Natural killer cell (primary cell): ENCODE measurements at regions not wholly inside any gene's neighbourhood (a gene's known extent, or its start where the extent isn't known, plus 50 kb on each side); places are given as distances from the start of the nearest gene placed in this dataset.

Experiments used
- ATAC-seq, 3 donors: fragments of 150-1000 bp in 2 of 3; fragments of 200-7000 bp in 1 of 3; cut with Tn5 transposase; 1 replicate in 1 of 3; 2 replicates in 2 of 3; pipeline ENCODE4 v1.10.0; 2021; ENCODE audit warnings: mild to moderate bottlenecking in 2 of 3, moderate library complexity in 2 of 3
- DNase-seq, 2 donors: peaks; one replicate each; pipeline versions ENCODE4 v3.0.0 to v3.0.0-alpha.2; 2013 to 2021; ENCODE audit warnings: mixed read lengths in 1 of 2
- H3K27ac ChIP-seq: one replicate; pipeline ENCODE4 v1.5.1; 2013; ENCODE audit warnings: mild to moderate bottlenecking, low read length
- H3K27me3 ChIP-seq: one replicate; pipeline ENCODE4 v1.6.1; 2013; ENCODE audit warnings: low read length; ENCODE audit not compliant: control insufficient read depth, insufficient read depth
- H3K36me3 ChIP-seq: one replicate; pipeline ENCODE4 v1.6.1; 2013; ENCODE audit warnings: low read length; ENCODE audit not compliant: control insufficient read depth, insufficient read depth
- H3K4me1 ChIP-seq: one replicate; pipeline ENCODE4 v1.6.1; 2013; ENCODE audit warnings: low read length; ENCODE audit not compliant: control insufficient read depth, insufficient read depth
- H3K4me3 ChIP-seq: one replicate; pipeline ENCODE4 v1.5.1; 2013; ENCODE audit warnings: low read length
- H3K9me3 ChIP-seq: one replicate; pipeline ENCODE4 v1.6.1; 2013; ENCODE audit warnings: low read length; ENCODE audit not compliant: control insufficient read depth, insufficient read depth
- H3K27ac Mint-ChIP-seq, 2 donors: one replicate each; pipeline ENCODE4 v1.8.0; 2022; ENCODE audit warnings: mild to moderate bottlenecking in 2 of 2, mixed read lengths in 2 of 2, moderate library complexity in 1 of 2
- H3K27me3 Mint-ChIP-seq, 2 donors: one replicate each; pipeline ENCODE4 v1.8.0; 2022; ENCODE audit warnings: low read depth in 2 of 2, mixed read lengths in 2 of 2
- H3K36me3 Mint-ChIP-seq: one replicate; pipeline ENCODE4 v1.8.0; 2022; ENCODE audit warnings: mixed read lengths
- H3K4me1 Mint-ChIP-seq, 2 donors: one replicate each; pipeline ENCODE4 v1.8.0; 2022; ENCODE audit warnings: mixed read lengths in 2 of 2
- H3K4me3 Mint-ChIP-seq: one replicate; pipeline ENCODE4 v1.8.0; 2022; ENCODE audit warnings: mild to moderate bottlenecking, moderate library complexity, mixed read lengths
- H3K9me3 Mint-ChIP-seq, 2 donors: one replicate each; pipeline ENCODE4 v1.8.0; 2022; ENCODE audit warnings: mixed read lengths in 2 of 2
- WGBS: methylation state at CpG from one replicate; pipeline ENCODE4 v1.1.7; 2013; ENCODE audit warnings: missing lambda C conversion rate; ENCODE audit not compliant: insufficient coverage; 5-methylcytosine and 5-hydroxymethylcytosine counted together
- intact Hi-C: fragments of 100-400 bp; cut with micrococcal nuclease; formaldehyde crosslinking; loops from one replicate; pipeline ENCODE4 v1.14.2; 2022
- TF ChIP-seq, protein P1 (sequence below): fragments of 200-600 bp; IDR thresholded peaks from one replicate; pipeline ENCODE4 v1.8.0; 2022; ENCODE audit warnings: antibody characterized with exemption

GRCh38 chr18:9029131-9029530, 73.4 kb upstream of the NDUFV2 start:
- 97% methylated on average over 2 of the region's 2 CpGs for WGBS
- ATAC-seq (no peak), DNase-seq (no peak)
- no peak overlapping the region for H3K27ac ChIP-seq
- H3K4me3 ChIP-seq, result no peak overlapping the region
- H3K9me3 ChIP-seq, result no peaks in the 10 kb centered on the region
- Mint-ChIP-seq H3K9me3 (no peaks in the 10 kb centered on the region), H3K27ac (no peak overlapping the region), H3K27me3 (peaks cover 5 to 14% of the 10 kb centered on the region in 2 donors), H3K4me1 (no peaks in the 10 kb centered on the region), H3K36me3 (no peaks in the 10 kb centered on the region), H3K4me3 (no peak overlapping the region)
- H3K27me3 ChIP-seq, result peaks cover 3% of the 10 kb centered on the region
- intact Hi-C loops, result no loop called here
- H3K36me3 ChIP-seq, result no peaks in the 10 kb centered on the region
- TF ChIP-seq, protein P1, sequence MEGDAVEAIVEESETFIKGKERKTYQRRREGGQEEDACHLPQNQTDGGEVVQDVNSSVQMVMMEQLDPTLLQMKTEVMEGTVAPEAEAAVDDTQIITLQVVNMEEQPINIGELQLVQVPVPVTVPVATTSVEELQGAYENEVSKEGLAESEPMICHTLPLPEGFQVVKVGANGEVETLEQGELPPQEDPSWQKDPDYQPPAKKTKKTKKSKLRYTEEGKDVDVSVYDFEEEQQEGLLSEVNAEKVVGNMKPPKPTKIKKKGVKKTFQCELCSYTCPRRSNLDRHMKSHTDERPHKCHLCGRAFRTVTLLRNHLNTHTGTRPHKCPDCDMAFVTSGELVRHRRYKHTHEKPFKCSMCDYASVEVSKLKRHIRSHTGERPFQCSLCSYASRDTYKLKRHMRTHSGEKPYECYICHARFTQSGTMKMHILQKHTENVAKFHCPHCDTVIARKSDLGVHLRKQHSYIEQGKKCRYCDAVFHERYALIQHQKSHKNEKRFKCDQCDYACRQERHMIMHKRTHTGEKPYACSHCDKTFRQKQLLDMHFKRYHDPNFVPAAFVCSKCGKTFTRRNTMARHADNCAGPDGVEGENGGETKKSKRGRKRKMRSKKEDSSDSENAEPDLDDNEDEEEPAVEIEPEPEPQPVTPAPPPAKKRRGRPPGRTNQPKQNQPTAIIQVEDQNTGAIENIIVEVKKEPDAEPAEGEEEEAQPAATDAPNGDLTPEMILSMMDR, result no peak
- H3K4me1 ChIP-seq, result no peaks in the 10 kb centered on the region

- DNase-seq (no peak), ATAC-seq (no peak)
- intact Hi-C loops, result no loop called here
- WGBS, result 90% methylated on average over 7 of the region's 7 CpGs
- Histone ChIP-seq H3K4me1 (no peaks in the 10 kb centered on the region), H3K9me3 (no peaks in the 10 kb centered on the region), H3K36me3 (no peaks in the 10 kb centered on the region), H3K27ac (no peak overlapping the region), H3K27me3 (no peaks in the 10 kb centered on the region), H3K4me3 (no peak overlapping the region)
- H3K27me3 Mint-ChIP-seq, result peaks cover 1 to 2% of the 10 kb centered on the region in 2 donors
- H3K36me3 Mint-ChIP-seq, result no peaks in the 10 kb centered on the region
- TF ChIP-seq, protein P1, result no peak
- no peak overlapping the region for H3K27ac Mint-ChIP-seq
- H3K4me3 Mint-ChIP-seq, result no peak overlapping the region
- no peaks in the 10 kb centered on the region for H3K9me3 Mint-ChIP-seq
- no peaks in the 10 kb centered on the region for H3K4me1 Mint-ChIP-seq
Measured at GRCh38 chr18:9032519-9032918, 70.0 kb upstream of the NDUFV2 start.

GRCh38 chr18:9038277-9038871, 64.1 kb upstream of the NDUFV2 start:
- H3K27me3 ChIP-seq, result no peaks in the 10 kb centered on the region
- ATAC-seq (no peak), DNase-seq (no peak)
- no peaks in the 10 kb centered on the region for H3K36me3 ChIP-seq
- intact Hi-C loops, result no loop called here
- Mint-ChIP-seq H3K27me3 (peaks cover 0 to 2% of the 10 kb centered on the region in 2 donors), H3K36me3 (no peaks in the 10 kb centered on the region), H3K4me1 (no peaks in the 10 kb centered on the region), H3K4me3 (no peak overlapping the region), H3K9me3 (no peaks in the 10 kb centered on the region), H3K27ac (no peak overlapping the region)
- H3K4me3 ChIP-seq, result no peak overlapping the region
- TF ChIP-seq, protein P1, result no peak
- no peak overlapping the region for H3K27ac ChIP-seq
- no peaks in the 10 kb centered on the region for H3K9me3 ChIP-seq
- H3K4me1 ChIP-seq, result no peaks in the 10 kb centered on the region
- WGBS, result 92% methylated on average over 5 of the region's 7 CpGs

GRCh38 chr18:9039441-9040071, 62.9 kb upstream of the NDUFV2 start:
- Histone ChIP-seq H3K27me3 (no peaks in the 10 kb centered on the region), H3K36me3 (no peaks in the 10 kb centered on the region), H3K27ac (no peak overlapping the region), H3K9me3 (no peaks in the 10 kb centered on the region), H3K4me1 (no peaks in the 10 kb centered on the region), H3K4me3 (no peak overlapping the region)
- no peak for DNase-seq
- peaks cover 5 to 6% of the 10 kb centered on the region in 2 donors for H3K27me3 Mint-ChIP-seq
- no peak for ATAC-seq
- TF ChIP-seq, protein P1, result no peak
- no peaks in the 10 kb centered on the region for H3K4me1 Mint-ChIP-seq
- 91% methylated on average over 2 of the region's 3 CpGs for WGBS
- no peak overlapping the region for H3K27ac Mint-ChIP-seq
- no peaks in the 10 kb centered on the region for H3K9me3 Mint-ChIP-seq
- H3K4me3 Mint-ChIP-seq, result no peak overlapping the region
- no peaks in the 10 kb centered on the region for H3K36me3 Mint-ChIP-seq
- intact Hi-C loops, result no loop called here
